ENCODE measurements at regions not wholly inside any gene's neighbourhood (a gene's known extent, or its start where the extent isn't known, plus 50 kb on each side); places are given as distances from the start of the nearest gene placed in this dataset.
"Not testable (repeated sequence)": the region's sequence is repeated elsewhere in the genome, so short reads cannot be mapped to it uniquely, and the experiment has no call there.

GRCh38 chr6:93749191-93749590, 329.8 kb upstream of the EPHA7 start:
- no peak for DNase-seq

GRCh38 chr6:93746892-93747291, 327.5 kb upstream of the EPHA7 start:
- DNase-seq, result no peak

- no peak for DNase-seq
These were observed 325.9 kb upstream of the EPHA7 start for GRCh38 chr6:93745306-93745705.

- DNase-seq, result no peak
These were observed 315.7 kb upstream of the EPHA7 start for GRCh38 chr6:93735099-93735498.

GRCh38 chr6:93731306-93731705, 311.9 kb upstream of the EPHA7 start:
- no peak for DNase-seq

GRCh38 chr6:93728150-93728549, 308.8 kb upstream of the EPHA7 start:
- no peak for DNase-seq

GRCh38 chr6:93727447-93727846, 308.1 kb upstream of the EPHA7 start:
- no peak for DNase-seq

GRCh38 chr6:93721386-93722048, 302.2 kb upstream of the EPHA7 start:
- no peak for DNase-seq

GRCh38 chr6:93713974-93714373, 294.6 kb upstream of the EPHA7 start:
- DNase-seq, result no peak

- no peak for DNase-seq
These were observed 284.1 kb upstream of the EPHA7 start for GRCh38 chr6:93703431-93703830.

GRCh38 chr6:93701526-93701925, 282.2 kb upstream of the EPHA7 start:
- DNase-seq, result no peak

GRCh38 chr6:93685494-93685893, 266.1 kb upstream of the EPHA7 start:
- no peak for DNase-seq

- DNase-seq, result no peak
These were observed 265.0 kb upstream of the EPHA7 start for GRCh38 chr6:93684339-93684738.

GRCh38 chr6:93679836-93680235, 260.5 kb upstream of the EPHA7 start:
- DNase-seq, result no peak

GRCh38 chr6:93678841-93679454, 259.6 kb upstream of the EPHA7 start:
- DNase-seq, result no peak

- DNase-seq, result no peak
These were observed 258.1 kb upstream of the EPHA7 start for GRCh38 chr6:93677264-93677965.

- DNase-seq, result no peak
These were observed 257.2 kb upstream of the EPHA7 start for GRCh38 chr6:93676581-93676980.

GRCh38 chr6:93675856-93676417, 256.6 kb upstream of the EPHA7 start:
- no peak for DNase-seq

- DNase-seq, result no peak
These were observed 243.8 kb upstream of the EPHA7 start for GRCh38 chr6:93663111-93663510.

GRCh38 chr6:93654548-93654947, 235.2 kb upstream of the EPHA7 start:
- no peak for DNase-seq

- DNase-seq, result no peak
These were observed 225.3 kb upstream of the EPHA7 start for GRCh38 chr6:93644611-93645010.

- DNase-seq, result no peak
These were observed 219.8 kb upstream of the EPHA7 start for GRCh38 chr6:93639126-93639525.

GRCh38 chr6:93636987-93637664, 217.8 kb upstream of the EPHA7 start:
- DNase-seq, result not testable (repeated sequence)

Data from CD4-positive, alpha-beta T cell treated with Interleukin-17A for 1 hour (primary cell).